ENCODE measurements at regions not wholly inside any gene's neighbourhood (a gene's known extent, or its start where the extent isn't known, plus 50 kb on each side); places are given as distances from the start of the nearest gene placed in this dataset.

DNA sequence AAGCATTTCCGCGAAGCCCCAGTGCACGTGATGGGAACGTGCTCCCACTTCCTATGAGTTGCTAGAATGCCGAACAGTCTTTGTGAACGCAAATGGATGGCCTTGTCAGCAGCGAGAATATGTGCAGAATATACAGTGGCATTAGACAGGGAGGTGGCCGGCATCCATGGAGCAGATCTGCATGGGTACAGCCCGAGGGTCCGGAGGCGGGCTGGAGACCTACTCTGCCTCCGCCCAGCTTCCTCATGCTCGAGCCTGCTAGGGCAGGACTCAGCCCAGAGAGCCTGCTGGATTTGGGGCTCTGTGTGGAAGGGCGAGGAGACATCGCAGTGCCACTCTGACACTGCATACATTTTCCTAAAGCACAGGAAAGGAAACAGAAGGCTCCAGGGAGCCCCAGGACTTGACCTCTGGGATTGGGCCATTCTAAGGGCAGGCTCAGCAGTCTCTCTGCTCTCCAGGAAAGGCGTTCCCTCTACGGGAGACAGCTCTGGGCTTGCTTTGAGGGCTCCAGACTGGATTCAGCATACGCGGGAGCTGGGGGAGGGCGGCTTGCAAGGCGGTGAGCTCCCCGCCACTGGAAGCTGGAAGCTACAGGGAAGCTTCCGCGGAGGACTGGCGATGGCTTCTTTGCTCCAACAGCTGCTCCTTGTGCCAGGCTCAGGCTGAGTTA is 55.9 kb upstream of the UQCRFS1 start:
- H3K4me1 ChIP-seq (ENCODE audit: control insufficient read depth, insufficient read depth, low read length, poor library complexity, severe bottlenecking): no peaks in the 10 kb centered on the region
- no peaks in the 10 kb centered on the region for H3K27me3 Mint-ChIP-seq
- no peak for DNase-seq
- H3K27ac ChIP-seq (ENCODE audit: insufficient read depth, low read length, poor library complexity, severe bottlenecking): no peak overlapping the region
- H3K36me3 ChIP-seq (ENCODE audit: control insufficient read depth, insufficient read depth, low read length): no peaks in the 10 kb centered on the region
- peaks cover 0 to under 1% (median 0%) of the 10 kb centered on the region in 7 donors for H3K9me3 Mint-ChIP-seq
- H3K4me1 Mint-ChIP-seq: no peaks in the 10 kb centered on the region
- no peak overlapping the region for H3K4me3 ChIP-seq (ENCODE audit: low read depth, low read length)
- H3K27me3 ChIP-seq (ENCODE audit: control insufficient read depth, insufficient read depth, low read length): no peaks in the 10 kb centered on the region
- no peak for ATAC-seq (ENCODE audit: low read depth in 2 of 2)
- no peak overlapping the region for H3K27ac Mint-ChIP-seq
- H3K36me3 Mint-ChIP-seq: no peaks in the 10 kb centered on the region
- H3K9me3 ChIP-seq (ENCODE audit: control insufficient read depth in 2 of 2, low read length in 2 of 2): no peaks in the 10 kb centered on the region
- no peak overlapping the region for H3K4me3 Mint-ChIP-seq

DNA sequence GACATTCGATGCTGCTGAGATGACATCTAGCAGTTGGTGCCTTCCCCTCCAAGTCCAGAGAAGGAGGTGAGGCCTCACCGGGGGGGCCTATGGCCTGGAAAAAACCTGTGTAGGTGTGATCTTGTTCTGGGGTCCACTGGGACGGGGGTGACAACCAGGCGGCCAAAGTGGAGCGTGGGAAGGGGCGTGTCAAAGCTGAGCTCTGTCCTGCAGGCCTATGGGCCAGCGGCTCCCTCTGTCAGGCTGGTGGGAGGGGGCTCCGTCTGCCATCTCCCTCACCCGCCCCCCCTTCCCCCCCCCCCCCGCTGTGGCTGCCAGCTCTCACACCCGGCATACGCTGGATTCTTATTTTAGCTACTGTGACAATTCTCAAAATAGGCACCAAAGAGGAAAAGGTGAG is 56.7 kb upstream of the UQCRFS1 start:
- H3K4me1 Mint-ChIP-seq: no peaks in the 10 kb centered on the region
- H3K27ac Mint-ChIP-seq: no peak overlapping the region
- H3K36me3 Mint-ChIP-seq: no peaks in the 10 kb centered on the region

DNA sequence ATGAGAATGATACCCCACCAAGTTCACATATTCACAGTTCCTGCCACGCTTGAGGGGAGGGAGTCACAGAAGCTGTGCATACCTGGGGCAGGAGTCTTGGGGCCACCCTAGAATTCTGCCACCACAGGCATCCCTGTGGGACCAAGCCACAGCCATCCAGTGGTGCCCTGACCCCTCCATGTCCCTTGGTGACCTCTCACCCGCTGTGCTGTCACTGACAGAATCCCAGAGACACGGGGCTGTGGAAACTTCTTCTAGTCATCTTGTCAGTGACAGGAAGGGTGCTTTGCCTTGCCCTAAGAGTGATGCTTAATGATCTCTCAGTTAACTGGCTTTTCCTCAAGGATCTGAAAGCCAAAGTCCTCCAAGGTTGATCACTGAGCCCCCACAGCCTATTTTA is 58.4 kb upstream of the UQCRFS1 start:
- Mint-ChIP-seq H3K9me3 (peaks cover 0 to 3% (median 0%) of the 10 kb centered on the region in 7 donors), H3K27me3 (no peaks in the 10 kb centered on the region), H3K36me3 (no peaks in the 10 kb centered on the region), H3K27ac (no peak overlapping the region), H3K4me3 (no peak overlapping the region), H3K4me1 (peaks cover 0 to 1% (median 0%) of the 10 kb centered on the region in 4 donors)
- Histone ChIP-seq H3K9me3 (ENCODE audit: control insufficient read depth in 2 of 2, low read length in 2 of 2) (no peaks in the 10 kb centered on the region), H3K27ac (ENCODE audit: insufficient read depth, low read length, poor library complexity, severe bottlenecking) (no peak overlapping the region), H3K4me1 (ENCODE audit: control insufficient read depth, insufficient read depth, low read length, poor library complexity, severe bottlenecking) (no peaks in the 10 kb centered on the region), H3K36me3 (ENCODE audit: control insufficient read depth, insufficient read depth, low read length) (no peaks in the 10 kb centered on the region), H3K27me3 (ENCODE audit: control insufficient read depth, insufficient read depth, low read length) (no peaks in the 10 kb centered on the region), H3K4me3 (ENCODE audit: low read depth, low read length) (no peak overlapping the region)
- no peak for ATAC-seq (ENCODE audit: low read depth in 2 of 2)
- no peak for DNase-seq

More for the DNA sequence above, 56.7 kb upstream of the UQCRFS1 start:
- no peak overlapping the region for H3K27ac ChIP-seq (ENCODE audit: insufficient read depth, low read length, poor library complexity, severe bottlenecking)
- Mint-ChIP-seq H3K9me3 (no peaks in the 10 kb centered on the region), H3K27me3 (no peaks in the 10 kb centered on the region), H3K4me3 (no peak overlapping the region)
- H3K36me3 ChIP-seq (ENCODE audit: control insufficient read depth, insufficient read depth, low read length): no peaks in the 10 kb centered on the region
- ATAC-seq (ENCODE audit: low read depth in 2 of 2) (no peak), DNase-seq (no peak)
- no peaks in the 10 kb centered on the region for H3K9me3 ChIP-seq (ENCODE audit: control insufficient read depth in 2 of 2, low read length in 2 of 2)
- no peaks in the 10 kb centered on the region for H3K27me3 ChIP-seq (ENCODE audit: control insufficient read depth, insufficient read depth, low read length)
- H3K4me3 ChIP-seq (ENCODE audit: low read depth, low read length): no peak overlapping the region
- no peaks in the 10 kb centered on the region for H3K4me1 ChIP-seq (ENCODE audit: control insufficient read depth, insufficient read depth, low read length, poor library complexity, severe bottlenecking)

DNA sequence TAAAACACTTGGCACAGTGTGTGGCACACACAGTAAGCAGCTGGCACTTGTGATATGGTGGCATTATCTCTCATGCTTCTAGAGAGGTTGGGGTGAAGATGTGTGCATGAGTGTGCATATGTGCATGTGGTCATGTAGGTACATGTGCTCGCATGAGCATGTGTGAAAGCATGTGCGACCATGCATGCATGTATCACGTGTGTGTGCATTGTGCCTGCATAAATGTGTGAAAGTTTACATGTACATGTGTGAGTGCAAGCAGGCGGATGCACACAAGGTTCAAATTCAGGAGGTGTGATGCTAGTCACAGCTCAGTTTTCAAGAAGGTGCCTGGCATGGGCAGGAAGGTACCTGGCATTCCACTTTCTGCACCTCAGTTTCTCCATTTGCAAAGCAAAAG is 59.0 kb upstream of the UQCRFS1 start:
- Histone ChIP-seq H3K36me3 (ENCODE audit: control insufficient read depth, insufficient read depth, low read length) (no peaks in the 10 kb centered on the region), H3K4me1 (ENCODE audit: control insufficient read depth, insufficient read depth, low read length, poor library complexity, severe bottlenecking) (peaks cover 2% of the 10 kb centered on the region), H3K27me3 (ENCODE audit: control insufficient read depth, insufficient read depth, low read length) (no peaks in the 10 kb centered on the region), H3K4me3 (ENCODE audit: low read depth, low read length) (no peak overlapping the region), H3K9me3 (ENCODE audit: control insufficient read depth in 2 of 2, low read length in 2 of 2) (no peaks in the 10 kb centered on the region), H3K27ac (ENCODE audit: insufficient read depth, low read length, poor library complexity, severe bottlenecking) (no peak overlapping the region)
- ATAC-seq (ENCODE audit: low read depth in 2 of 2): no peak
- Mint-ChIP-seq H3K27ac (no peak overlapping the region), H3K27me3 (no peaks in the 10 kb centered on the region), H3K9me3 (peaks cover 0 to 3% (median 0%) of the 10 kb centered on the region in 7 donors), H3K4me1 (peaks cover 0 to 2% (median under 1%) of the 10 kb centered on the region in 4 donors), H3K4me3 (no peak overlapping the region), H3K36me3 (no peaks in the 10 kb centered on the region)
- no peak for DNase-seq

DNA sequence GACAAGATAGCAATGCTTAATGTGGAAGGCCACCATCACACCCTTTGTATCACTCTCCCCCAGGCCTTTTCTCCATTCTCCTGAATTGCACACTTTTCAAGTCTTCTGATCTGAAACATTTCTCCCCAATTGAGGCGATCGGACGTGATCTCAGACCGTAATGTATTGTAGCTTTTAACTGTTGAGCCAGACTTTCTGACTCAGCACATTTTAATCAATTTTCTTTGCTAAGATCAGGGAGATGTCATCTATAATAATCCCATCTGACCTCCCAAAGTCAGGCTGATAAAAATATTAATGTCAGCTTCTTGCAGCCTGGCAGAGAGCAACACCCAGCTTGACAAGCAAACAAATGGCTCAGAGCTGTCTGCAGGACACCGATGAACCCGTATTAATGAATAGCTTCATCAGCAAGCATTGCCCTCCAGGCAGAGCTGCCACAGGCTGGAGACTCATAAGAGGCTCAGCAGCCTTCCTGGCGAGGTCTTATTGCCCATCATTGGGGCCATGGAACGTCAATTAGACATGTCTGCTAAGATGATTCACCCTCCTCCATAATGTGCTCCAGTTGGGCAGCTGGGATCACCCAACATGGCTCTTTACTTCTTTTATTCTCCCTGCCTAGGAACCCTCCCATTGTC is 60.2 kb upstream of the UQCRFS1 start:
- H3K36me3 ChIP-seq (ENCODE audit: control insufficient read depth, insufficient read depth, low read length): no peaks in the 10 kb centered on the region
- no peak overlapping the region for H3K4me3 ChIP-seq (ENCODE audit: low read depth, low read length)
- no peaks in the 10 kb centered on the region for H3K9me3 ChIP-seq (ENCODE audit: control insufficient read depth in 2 of 2, low read length in 2 of 2)
- peaks cover 8% of the 10 kb centered on the region for H3K4me1 ChIP-seq (ENCODE audit: control insufficient read depth, insufficient read depth, low read length, poor library complexity, severe bottlenecking)
- H3K4me3 Mint-ChIP-seq: no peak overlapping the region
- DNase-seq (no peak), ATAC-seq (ENCODE audit: low read depth in 2 of 2) (no peak)
- H3K27ac Mint-ChIP-seq: no peak overlapping the region
- H3K9me3 Mint-ChIP-seq: peaks cover 0 to 3% (median 0%) of the 10 kb centered on the region in 7 donors
- H3K36me3 Mint-ChIP-seq: no peaks in the 10 kb centered on the region
- no peaks in the 10 kb centered on the region for H3K27me3 Mint-ChIP-seq
- no peak overlapping the region for H3K27ac ChIP-seq (ENCODE audit: insufficient read depth, low read length, poor library complexity, severe bottlenecking)
- no peaks in the 10 kb centered on the region for H3K27me3 ChIP-seq (ENCODE audit: control insufficient read depth, insufficient read depth, low read length)
- H3K4me1 Mint-ChIP-seq: peaks cover 0 to 11% (median 8%) of the 10 kb centered on the region in 4 donors

DNA sequence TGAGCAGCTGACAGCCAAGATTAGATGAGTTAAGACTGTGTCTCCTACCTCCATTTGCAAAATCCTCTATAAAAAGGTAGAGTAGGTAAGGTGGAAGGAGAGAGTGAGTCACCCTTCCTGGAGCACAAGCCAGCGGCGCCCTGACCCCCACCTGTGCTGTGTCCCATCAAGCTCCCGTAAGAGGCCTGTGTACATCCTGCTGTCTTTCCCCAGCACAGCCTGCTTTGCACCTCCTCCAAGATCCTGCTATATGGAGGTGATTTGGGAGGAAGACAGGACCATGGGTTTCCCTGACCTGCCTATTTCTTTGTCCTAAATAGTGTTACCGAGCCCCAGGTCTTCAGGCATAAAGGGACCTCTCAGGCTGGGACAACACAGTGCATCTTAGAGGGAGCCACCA is 62.3 kb upstream of the UQCRFS1 start:
- no peak overlapping the region for H3K4me3 Mint-ChIP-seq

DNA sequence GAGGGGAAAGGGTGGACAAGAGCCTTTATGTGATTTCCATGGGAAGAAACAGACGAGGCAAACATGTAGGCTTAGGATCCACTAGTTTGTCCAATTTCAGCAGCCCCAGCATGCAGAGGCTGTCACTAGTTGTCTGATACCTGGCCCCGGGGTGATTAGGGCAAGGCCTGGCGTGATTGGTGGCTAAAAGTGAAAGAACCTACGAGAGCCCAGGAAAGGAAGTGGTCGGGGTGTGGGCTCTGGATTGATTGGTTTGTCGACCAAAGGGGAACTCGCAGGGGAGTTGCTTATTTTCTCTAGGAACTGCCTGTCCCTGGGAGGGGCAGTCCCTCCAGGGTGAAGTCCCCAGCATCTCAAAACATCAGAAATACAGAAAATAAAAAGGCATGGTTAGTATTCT is 64.2 kb upstream of the UQCRFS1 start:
- Mint-ChIP-seq H3K36me3 (no peaks in the 10 kb centered on the region), H3K4me1 (peaks cover 0 to 11% (median 8%) of the 10 kb centered on the region in 4 donors), H3K27ac (peak overlapping the region; percentile 48 to 91 (median 76)), H3K9me3 (peaks cover 0 to 5% (median 3%) of the 10 kb centered on the region in 7 donors), H3K4me3 (peak overlapping the region; percentile 1 to 76 (median 54)), H3K27me3 (peaks cover 11% of the 10 kb centered on the region)
- Histone ChIP-seq H3K4me3 (ENCODE audit: low read depth, low read length) (peak overlapping the region; percentile 51), H3K27me3 (ENCODE audit: control insufficient read depth, insufficient read depth, low read length) (peaks cover 2% of the 10 kb centered on the region), H3K36me3 (ENCODE audit: control insufficient read depth, insufficient read depth, low read length) (no peaks in the 10 kb centered on the region), H3K4me1 (ENCODE audit: control insufficient read depth, insufficient read depth, low read length, poor library complexity, severe bottlenecking) (peaks cover 8% of the 10 kb centered on the region), H3K9me3 (ENCODE audit: control insufficient read depth in 2 of 2, low read length in 2 of 2) (no peaks in the 10 kb centered on the region), H3K27ac (ENCODE audit: insufficient read depth, low read length, poor library complexity, severe bottlenecking) (no peak overlapping the region)
- DNase-seq (peak; percentile 31 to 79 (median 68)), ATAC-seq (ENCODE audit: low read depth in 2 of 2) (peak; percentile 93 to 96)

More for the DNA sequence above, 62.3 kb upstream of the UQCRFS1 start:
- Histone ChIP-seq H3K36me3 (ENCODE audit: control insufficient read depth, insufficient read depth, low read length) (no peaks in the 10 kb centered on the region), H3K27me3 (ENCODE audit: control insufficient read depth, insufficient read depth, low read length) (peaks cover 2% of the 10 kb centered on the region), H3K4me3 (ENCODE audit: low read depth, low read length) (no peak overlapping the region), H3K4me1 (ENCODE audit: control insufficient read depth, insufficient read depth, low read length, poor library complexity, severe bottlenecking) (peaks cover 8% of the 10 kb centered on the region), H3K9me3 (ENCODE audit: control insufficient read depth in 2 of 2, low read length in 2 of 2) (no peaks in the 10 kb centered on the region), H3K27ac (ENCODE audit: insufficient read depth, low read length, poor library complexity, severe bottlenecking) (no peak overlapping the region)
- DNase-seq (no peak), ATAC-seq (ENCODE audit: low read depth in 2 of 2) (no peak)
- Mint-ChIP-seq H3K27ac (no peak overlapping the region), H3K27me3 (peaks cover under 1% of the 10 kb centered on the region), H3K9me3 (peaks cover 0 to 3% (median 0%) of the 10 kb centered on the region in 7 donors), H3K36me3 (no peaks in the 10 kb centered on the region), H3K4me1 (peaks cover 0 to 11% (median 8%) of the 10 kb centered on the region in 4 donors)

DNA sequence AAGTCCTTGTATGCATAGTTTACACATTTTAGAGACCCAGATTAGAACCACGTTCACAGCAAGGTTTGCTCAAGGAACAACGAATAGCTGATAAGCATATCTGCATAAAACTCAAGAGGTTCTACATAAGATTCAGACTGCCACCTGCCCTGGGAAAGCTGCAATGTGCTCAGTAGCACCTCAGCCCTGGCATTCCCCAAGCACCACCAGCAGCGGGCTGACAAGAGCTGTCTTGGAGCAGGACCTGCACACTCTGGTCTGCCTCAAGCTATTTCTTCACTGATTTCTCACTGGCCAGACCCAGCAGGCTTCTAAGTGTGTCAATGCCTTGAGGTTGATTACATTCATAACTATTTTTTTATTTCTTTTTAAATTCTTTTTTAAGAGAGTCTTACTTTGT is 65.8 kb upstream of the UQCRFS1 start:
- peaks cover 0 to 5% (median 3%) of the 10 kb centered on the region in 7 donors for H3K9me3 Mint-ChIP-seq
- no peaks in the 10 kb centered on the region for H3K36me3 ChIP-seq (ENCODE audit: control insufficient read depth, insufficient read depth, low read length)
- no peaks in the 10 kb centered on the region for H3K9me3 ChIP-seq (ENCODE audit: control insufficient read depth in 2 of 2, low read length in 2 of 2)
- H3K4me3 ChIP-seq (ENCODE audit: low read depth, low read length): no peak overlapping the region
- ATAC-seq (ENCODE audit: low read depth in 2 of 2) (no peak), DNase-seq (no peak)
- no peak overlapping the region for H3K27ac ChIP-seq (ENCODE audit: insufficient read depth, low read length, poor library complexity, severe bottlenecking)
- peaks cover 0 to 11% (median 8%) of the 10 kb centered on the region in 4 donors for H3K4me1 Mint-ChIP-seq
- H3K4me3 Mint-ChIP-seq: no peak overlapping the region
- peaks cover 5% of the 10 kb centered on the region for H3K27me3 ChIP-seq (ENCODE audit: control insufficient read depth, insufficient read depth, low read length)
- H3K36me3 Mint-ChIP-seq: no peaks in the 10 kb centered on the region
- H3K4me1 ChIP-seq (ENCODE audit: control insufficient read depth, insufficient read depth, low read length, poor library complexity, severe bottlenecking): peaks cover 8% of the 10 kb centered on the region
- no peak overlapping the region for H3K27ac Mint-ChIP-seq
- peaks cover 11% of the 10 kb centered on the region for H3K27me3 Mint-ChIP-seq

All from CD4-positive, CD25-positive, alpha-beta regulatory T cell (primary cell).